SK-MEL-5 (cell line): ENCODE measurements at regions not wholly inside any gene's neighbourhood (a gene's known extent, or its start where the extent isn't known, plus 50 kb on each side); places are given as distances from the start of the nearest gene placed in this dataset.
"Not testable (repeated sequence)": the region's sequence is repeated elsewhere in the genome, so short reads cannot be mapped to it uniquely, and the experiment has no call there.

Experiments
- DNase-seq: peaks from one replicate; pipeline ENCODE4 v3.0.0-alpha.2; 2016; ENCODE audit warnings: low read depth, low spot score
- in situ Hi-C: cut with HindIII; loops from 2 replicates; pipeline ENCODE4 v1.10.0; 2016; ENCODE audit warnings: low sequenced_read_pairs, high pct_unique_total_duplicates, low pct_unique_long_range_greater_than_20kb

DNA sequence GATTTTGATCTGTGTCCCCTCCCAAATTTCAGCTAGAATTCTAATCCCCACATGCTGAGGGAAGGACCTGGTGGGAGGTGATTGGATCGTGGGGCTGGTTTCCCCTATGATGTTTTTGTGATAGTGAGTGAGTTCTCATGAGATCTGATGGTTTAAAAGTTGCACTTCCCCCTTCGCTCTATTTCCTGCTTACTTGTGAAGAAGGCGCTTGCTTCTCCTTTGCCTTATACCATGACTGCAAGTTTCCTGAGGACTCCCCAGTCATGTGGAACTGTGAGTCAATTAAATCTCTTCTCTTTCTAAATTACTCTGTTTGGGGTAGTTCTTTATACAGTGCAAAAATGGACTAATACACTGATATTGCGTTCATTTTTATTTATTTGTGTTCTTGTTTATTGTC is 636.8 kb upstream of the LINC00305 start:
- in situ Hi-C loops = no loop called here
- no peak for DNase-seq

DNA sequence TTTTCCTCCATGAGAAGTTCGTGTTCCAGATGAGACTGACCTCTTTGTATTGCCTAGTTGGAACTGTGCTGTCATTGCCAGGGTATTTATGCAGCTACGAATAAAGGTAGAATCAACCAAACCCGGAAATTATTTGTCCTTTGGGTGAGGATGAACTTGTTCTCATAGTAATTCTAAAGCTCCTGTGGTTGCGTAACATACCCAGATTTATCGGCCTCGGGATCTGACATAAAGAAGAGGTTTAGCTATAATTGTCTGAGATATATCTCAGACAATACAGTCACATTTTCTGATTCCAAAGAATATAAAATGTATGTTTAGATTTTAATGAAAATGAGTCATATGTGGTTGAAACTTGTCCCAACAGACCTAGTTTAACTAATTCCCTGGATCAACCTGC is 628.7 kb upstream of the LINC00305 start:
- DNase-seq = peak; percentile 9
- in situ Hi-C loops = no loop called here

DNA sequence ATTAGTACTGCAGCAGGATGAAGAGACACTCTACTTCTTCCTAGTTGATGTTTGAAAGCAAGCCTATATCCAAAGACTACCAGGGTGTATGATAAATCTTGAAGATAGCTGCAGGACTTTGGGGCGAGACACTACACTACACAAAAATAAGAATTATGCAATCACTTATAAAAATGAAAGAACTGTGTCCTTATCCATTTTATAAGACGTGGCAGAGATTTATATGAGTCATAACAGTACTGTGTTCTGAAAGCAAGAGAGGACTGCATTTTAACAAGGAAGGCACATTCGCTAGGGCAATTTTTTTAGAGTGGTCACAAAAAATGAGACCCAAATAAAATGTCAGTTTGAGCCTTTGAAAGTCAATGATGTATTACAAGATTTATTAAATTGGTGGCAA is 617.0 kb upstream of the LINC00305 start:
- no peak for DNase-seq
- in situ Hi-C loops = no loop called here

DNA sequence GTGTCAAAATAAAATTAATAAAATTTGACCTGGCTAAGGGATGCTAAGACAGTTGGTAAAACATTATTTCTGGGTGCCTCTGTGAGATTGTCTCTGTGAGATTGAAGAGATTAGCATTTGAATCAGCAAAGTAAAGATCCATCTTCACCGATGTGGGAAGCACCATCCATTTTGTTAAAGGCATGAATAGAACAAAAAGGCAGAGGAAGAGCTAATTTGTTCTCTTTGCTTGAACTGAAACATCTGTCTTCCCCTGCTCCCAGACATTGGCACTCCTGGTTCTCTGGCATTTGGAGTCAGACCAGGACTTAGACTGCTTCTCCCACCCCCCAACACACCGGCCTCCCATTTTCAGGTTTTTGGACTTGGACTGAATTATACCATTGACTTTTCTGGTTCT is 603.8 kb upstream of the LINC00305 start:
- DNase-seq = no peak
- in situ Hi-C loops = no loop called here

DNA sequence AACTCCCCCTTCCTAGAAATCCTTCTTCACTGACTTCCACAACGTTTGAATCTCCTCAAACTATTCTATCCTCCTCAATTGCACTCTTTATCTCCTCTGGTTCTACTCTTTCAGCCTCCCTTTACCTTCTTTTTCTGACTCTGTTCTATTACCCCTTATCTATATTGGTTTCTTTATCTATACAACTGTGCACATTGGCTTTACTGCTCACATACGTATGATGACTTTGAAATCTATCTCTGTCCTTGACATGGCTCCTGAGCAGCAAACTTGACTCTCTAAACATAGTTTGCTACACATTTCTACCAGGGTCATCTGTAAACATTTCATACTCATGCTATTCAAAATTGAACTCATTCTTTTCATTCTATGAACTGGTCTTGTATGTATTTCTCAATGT is 601.0 kb upstream of the LINC00305 start:
- DNase-seq = no peak
- in situ Hi-C loops = no loop called here

DNA sequence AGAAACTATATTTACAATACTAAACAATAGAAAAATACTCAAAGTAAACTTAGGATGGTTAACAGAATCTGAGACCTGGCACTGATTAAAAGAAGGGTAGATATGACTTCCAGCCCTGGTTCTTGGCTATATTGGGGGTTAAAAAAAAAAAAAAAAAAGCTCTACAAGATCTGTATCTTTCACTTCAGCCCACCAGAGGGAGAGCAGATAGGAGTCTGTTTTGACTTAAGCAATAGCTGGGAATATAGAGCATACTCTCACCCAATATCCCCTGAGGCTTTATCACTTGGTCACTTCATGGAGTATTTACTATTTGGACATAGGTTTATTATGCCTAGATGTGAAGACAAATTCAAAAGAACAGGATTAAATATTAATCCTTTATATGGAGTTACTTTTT is 598.9 kb upstream of the LINC00305 start:
- in situ Hi-C loops = no loop called here
- DNase-seq = peak; percentile 23

DNA sequence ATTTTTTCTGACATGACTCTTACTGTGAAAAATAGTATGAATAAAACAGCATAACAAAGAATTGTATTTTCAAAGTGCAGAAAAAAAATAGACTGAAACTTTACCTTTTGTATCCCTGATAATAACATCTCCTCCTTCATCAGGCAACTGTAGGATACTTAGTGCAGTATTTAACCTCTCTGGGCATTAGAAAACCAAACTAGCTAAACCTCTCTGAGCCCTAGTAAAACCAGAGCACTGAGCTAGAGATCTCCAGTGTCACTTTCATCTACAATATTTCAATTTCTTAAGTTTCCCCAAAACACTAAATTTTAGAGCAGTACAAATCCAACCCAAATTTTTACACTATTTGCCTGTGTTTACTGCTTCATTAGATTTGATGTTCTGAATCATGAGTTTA is 594.0 kb upstream of the LINC00305 start:
- in situ Hi-C loops = no loop called here
- no peak for DNase-seq

DNA sequence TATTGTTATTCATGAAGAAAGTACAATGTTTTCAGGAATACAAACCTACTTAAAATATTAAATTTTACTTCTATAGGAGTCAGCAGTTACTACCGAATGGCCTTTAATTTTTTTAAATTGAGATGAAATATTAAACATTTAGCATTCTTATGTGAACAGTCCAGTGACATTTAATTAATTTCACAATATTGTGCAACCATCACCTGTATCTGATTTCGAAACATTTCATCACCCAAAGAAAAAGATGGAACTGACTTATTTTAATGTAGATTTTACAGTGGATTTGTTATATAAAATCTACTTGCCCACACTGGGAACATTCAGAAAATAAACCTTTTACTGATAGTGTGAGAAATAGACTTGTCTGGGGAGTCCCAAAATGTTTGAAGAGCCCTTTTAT is 585.2 kb upstream of the LINC00305 start:
- DNase-seq = no peak
- in situ Hi-C loops = no loop called here

DNA sequence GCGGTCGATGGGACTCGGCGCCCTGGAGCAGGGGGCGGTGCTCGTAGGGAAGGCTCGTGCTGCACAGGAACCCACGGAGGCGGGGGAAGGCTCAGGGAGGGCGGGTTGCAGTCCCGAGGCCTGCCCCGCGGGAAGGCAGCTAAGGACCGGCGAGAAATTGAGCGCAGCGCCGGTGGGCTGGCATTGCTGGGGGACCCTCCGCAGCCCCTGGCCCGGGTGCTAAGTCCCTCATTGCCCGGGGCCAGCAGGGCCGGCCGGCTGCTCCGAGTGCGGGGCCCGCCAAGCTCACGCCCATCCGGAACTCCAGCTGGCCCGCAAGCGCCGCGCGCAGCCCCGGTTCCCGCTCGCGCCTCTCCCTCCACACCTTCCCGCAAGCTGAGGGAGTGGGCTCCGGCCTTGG is 576.8 kb upstream of the LINC00305 start:
- in situ Hi-C loops, DNase-seq: not testable (repeated sequence)

DNA sequence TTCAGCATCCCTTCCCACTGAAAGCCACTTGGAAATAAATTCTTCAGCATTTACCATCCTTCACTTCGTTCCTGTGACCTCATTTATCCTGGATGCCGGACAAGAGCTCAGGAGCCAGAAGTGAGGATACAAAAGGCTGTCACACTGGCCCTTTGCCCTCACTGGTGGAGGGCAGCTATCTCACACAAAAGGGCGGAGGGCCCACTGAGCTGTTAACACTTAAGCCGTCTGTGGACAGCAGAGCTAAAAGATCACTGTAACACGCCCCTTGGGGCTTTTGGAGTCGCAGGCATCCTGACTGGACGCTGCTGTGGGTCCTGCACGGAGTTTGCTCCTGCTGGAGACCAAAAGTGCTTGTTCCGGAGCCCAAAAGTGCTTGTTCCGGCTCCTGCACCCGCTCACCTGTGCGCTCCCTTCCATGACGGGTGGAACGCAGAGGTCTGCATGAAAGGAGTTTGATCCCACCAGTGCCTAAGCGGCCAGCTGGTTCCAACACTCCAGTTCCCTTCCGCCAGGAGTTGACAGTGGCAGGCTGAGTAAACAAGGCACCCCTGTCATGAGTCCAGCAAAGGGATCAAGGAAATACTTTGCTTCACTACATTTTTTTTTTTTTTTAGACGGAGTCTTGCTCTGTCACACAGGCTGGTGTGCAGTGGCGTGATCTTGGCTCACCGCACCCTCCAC is 572.0 kb upstream of the LINC00305 start:
- DNase-seq = no peak
- in situ Hi-C loops = no loop called here

DNA sequence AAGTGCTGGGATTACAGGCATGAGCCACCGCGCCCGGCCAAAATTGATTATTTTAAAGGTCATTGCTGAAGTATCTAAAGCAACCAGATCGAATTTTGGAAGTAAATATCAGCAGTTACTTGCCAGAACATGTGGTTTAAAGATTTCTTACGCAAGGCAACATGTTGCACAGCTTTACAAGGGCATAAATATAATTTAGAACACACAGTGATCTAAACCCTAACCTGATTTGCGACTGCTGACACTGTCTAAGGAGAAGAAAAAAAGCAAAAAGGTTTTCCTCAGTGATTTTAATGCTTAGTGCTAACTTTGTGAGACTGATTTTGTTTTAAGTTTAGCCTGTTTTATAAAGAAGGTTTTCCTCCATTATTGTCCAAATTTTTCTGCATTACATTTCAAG is 569.9 kb upstream of the LINC00305 start:
- no peak for DNase-seq
- in situ Hi-C loops = no loop called here

DNA sequence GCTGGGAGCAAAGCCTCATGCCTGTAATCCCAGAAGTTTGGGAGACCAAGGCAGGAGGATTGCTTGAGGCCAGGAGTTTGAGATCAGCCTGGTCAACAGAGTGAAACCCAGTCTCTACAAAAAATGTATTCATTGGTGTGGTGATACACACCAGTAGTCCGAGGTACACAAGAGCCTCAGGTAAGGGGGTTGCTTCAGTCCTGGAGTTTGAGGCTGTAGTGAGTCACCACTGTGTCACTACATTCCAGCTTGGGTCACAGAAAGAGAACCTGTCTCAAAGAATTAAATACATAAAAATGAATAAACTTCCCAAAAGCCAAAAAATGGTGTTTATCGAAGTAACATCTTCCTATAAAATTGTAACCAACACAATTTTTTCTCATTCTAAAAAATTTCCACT is 568.1 kb upstream of the LINC00305 start:
- DNase-seq = no peak
- in situ Hi-C loops = no loop called here

DNA sequence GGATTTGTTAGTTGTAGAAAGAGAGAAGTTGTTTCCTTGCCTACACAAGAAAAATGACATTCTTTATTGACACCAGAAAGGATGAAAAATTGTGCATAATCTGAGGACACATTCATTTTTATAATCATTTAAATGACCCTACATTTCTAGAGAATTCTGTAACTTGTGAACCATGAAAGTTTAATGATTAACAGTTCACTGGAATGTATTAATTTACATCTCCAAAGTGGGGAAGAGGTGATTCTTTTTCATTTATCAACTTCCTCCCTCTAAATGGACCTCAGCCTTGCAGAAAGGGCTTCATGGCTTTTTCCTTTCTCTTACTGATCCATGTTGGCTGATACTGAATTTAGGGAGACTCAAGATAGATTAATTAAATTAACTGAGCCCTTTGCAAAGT is 565.2 kb upstream of the LINC00305 start:
- no peak for DNase-seq
- in situ Hi-C loops = no loop called here

DNA sequence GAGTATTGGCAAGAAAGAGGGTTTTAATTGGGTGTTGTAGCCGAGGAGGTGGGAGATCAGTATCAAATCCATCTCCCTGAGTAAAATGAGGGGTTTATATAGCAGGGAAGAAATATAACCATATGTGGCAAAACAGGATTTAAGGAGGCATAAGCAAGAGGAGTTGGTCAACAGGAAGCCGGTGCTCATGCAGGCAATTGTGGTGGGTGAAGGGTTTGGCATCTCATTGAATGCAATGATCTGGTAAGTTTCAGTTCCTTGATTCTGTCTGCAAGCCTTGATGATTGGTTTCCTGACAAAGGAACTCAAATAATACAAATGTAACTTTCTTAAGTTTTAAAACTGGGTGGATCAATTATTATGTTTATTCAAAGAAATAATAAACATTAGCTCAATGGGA is 564.4 kb upstream of the LINC00305 start:
- in situ Hi-C loops = no loop called here
- no peak for DNase-seq

DNA sequence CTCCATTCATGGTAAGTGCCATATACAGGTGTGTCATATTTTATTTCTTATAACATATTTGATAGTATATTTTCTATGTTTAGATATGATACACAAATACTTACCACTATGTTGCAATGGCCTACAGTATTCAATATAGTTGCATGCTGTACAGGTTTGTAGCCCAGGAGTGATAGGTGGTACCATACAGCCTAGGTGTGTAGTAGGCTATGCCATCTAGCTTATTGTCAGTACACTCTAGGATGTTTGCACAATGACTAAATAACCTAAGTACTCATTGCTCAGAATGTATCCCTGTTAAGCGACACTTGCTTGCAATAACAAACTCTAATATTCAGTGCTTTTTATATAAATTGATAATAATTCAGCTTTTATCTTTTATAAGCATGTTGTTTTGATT is 563.1 kb upstream of the LINC00305 start:
- in situ Hi-C loops = no loop called here
- DNase-seq = no peak

DNA sequence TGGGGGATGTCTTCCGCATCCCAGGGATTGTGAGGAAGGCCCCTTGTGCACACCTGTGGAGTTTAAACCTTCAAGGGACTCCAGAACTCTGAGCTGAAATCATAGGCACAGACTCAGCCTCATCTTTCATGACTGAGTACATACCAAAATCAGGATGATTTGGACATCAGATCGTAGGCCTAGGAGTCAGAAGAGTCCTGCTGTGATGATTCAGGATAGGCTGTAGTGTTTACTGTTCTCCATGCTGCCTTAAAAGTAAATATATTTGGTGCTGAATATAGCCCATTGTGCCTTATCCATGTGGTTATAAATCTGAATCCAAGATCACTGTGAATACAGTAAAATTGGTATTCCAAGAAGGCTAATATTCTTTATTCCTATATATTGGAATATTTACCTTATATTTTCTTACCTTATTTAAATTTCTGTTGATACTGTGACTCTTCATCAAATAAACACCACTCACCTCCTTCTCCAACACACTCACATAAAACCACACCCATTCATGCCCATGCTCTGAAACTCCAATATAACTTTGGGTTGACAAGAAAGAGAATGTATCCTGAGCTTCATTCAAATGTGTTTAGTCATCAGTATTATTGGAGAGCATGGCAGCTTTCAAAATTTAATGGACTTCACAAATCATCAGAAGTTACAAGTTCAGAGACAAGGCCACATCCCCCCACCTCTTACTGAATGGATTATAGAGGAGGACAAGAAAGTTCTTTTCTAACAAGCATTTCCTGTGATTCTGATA is 561.4 kb upstream of the LINC00305 start:
- DNase-seq = no peak
- in situ Hi-C loops = no loop called here

DNA sequence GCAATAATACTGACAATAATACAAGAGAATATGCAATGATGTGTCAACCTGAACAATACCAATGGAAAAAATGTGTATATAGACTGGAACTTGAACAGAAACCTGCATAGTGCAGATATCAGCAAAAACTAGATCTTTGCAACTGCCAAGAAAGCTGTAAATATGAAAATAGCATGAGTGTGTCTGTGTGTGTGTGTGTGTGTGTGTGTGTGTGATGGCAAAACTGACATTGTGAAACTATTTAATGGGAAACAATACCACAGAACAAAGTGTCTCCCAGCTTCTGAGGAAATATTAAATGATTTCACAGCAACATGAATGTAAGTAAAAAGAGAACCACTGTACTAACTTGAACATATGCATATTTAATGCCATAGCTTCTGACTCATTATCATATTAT is 558.2 kb upstream of the LINC00305 start:
- in situ Hi-C loops = no loop called here
- DNase-seq = no peak

DNA sequence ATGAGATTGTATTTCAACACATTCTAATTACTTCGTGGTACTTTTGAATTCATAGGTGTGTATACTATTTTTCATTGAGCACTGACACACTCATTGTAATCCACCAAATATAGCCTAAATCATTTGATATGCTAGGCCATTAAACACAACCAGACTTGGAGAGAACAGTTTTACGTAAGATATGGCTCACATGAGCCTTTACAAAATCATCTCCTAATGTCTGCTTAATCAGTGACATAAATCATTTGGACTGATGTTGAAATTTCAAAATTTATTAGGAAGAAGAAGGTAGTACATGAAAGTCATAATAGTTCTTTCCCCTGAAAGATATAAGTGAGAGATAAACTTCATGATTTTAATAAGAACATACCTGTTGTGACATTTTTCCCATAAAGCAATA is 550.2 kb upstream of the LINC00305 start:
- no peak for DNase-seq
- in situ Hi-C loops = no loop called here

DNA sequence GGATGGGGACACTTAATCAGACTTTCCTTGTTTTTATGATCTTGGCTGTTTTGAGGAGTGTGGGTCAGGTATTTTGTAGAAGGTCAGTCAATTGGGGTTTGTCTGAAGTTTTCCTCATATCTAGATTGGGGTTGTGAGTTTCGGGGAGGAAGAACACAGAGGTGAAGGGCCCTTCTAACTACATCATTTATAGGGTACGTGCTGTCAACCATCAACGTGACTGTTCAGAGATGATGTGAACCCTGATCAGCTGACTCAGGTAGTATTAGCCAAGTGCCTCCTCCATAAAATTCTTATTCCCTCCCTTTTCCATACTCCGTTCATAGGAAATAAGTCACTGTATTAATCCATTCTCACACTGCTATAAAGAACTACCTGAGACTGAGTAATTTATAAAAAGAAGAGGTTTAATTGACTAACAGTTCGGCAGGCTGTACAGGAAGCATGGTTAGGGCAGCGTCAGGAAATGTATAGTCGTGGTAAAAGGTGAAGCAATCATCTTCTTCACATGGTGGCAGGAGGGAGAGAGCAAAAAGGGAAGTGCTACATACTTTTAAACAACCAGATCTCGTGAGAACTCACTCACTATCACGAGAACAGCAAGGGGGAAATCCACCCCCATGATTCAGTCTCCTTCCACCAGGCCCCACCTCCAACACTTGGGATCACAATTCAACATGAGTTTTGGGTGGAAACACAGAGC is 547.1 kb upstream of the LINC00305 start:
- DNase-seq = no peak
- in situ Hi-C loops = no loop called here
